ENCODE measurements at regions not wholly inside any gene's neighbourhood (a gene's known extent, or its start where the extent isn't known, plus 50 kb on each side); places are given as distances from the start of the nearest gene placed in this dataset.

DNA sequence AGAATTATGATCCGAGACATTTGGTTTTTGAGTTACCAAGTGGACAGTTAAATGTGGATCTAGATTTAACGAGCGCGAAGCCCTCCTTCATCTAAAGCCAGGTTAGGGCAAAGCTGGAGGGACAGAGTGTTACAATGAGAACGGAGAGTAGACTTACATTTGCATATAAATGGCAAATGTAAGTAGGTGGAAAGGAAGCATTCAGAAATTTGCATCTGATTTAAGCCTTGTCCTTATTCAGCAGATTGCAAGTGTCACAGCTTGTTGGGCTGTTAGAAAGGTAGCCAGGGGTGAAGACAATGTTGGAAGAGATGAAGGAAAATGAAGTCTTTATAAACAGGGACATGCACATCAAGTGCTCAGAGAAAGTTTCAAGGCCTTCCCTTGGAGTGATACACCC lies 806.2 kb downstream of the GALC start:
- no peak for DNase-seq (ENCODE audit: low read depth, low spot score)
- Histone ChIP-seq H3K27ac (ENCODE audit: low read depth, low read length) (no peak overlapping the region), H3K9me3 (ENCODE audit: control insufficient read depth, insufficient read depth, low read length) (no peaks in the 10 kb centered on the region), H3K27me3 (ENCODE audit: control insufficient read depth, insufficient read depth, low read length) (no peaks in the 10 kb centered on the region), H3K4me3 (ENCODE audit: low read depth, low read length) (no peak overlapping the region)
- TF ChIP-seq, protein P1, sequence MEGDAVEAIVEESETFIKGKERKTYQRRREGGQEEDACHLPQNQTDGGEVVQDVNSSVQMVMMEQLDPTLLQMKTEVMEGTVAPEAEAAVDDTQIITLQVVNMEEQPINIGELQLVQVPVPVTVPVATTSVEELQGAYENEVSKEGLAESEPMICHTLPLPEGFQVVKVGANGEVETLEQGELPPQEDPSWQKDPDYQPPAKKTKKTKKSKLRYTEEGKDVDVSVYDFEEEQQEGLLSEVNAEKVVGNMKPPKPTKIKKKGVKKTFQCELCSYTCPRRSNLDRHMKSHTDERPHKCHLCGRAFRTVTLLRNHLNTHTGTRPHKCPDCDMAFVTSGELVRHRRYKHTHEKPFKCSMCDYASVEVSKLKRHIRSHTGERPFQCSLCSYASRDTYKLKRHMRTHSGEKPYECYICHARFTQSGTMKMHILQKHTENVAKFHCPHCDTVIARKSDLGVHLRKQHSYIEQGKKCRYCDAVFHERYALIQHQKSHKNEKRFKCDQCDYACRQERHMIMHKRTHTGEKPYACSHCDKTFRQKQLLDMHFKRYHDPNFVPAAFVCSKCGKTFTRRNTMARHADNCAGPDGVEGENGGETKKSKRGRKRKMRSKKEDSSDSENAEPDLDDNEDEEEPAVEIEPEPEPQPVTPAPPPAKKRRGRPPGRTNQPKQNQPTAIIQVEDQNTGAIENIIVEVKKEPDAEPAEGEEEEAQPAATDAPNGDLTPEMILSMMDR (IDR thresholded peaks at IDR 0.05; ENCODE audit: low read depth, low read length) = no peak
- CTCF ChIA-PET = no interaction called here
- POLR2A ChIA-PET = no interaction called here

DNA sequence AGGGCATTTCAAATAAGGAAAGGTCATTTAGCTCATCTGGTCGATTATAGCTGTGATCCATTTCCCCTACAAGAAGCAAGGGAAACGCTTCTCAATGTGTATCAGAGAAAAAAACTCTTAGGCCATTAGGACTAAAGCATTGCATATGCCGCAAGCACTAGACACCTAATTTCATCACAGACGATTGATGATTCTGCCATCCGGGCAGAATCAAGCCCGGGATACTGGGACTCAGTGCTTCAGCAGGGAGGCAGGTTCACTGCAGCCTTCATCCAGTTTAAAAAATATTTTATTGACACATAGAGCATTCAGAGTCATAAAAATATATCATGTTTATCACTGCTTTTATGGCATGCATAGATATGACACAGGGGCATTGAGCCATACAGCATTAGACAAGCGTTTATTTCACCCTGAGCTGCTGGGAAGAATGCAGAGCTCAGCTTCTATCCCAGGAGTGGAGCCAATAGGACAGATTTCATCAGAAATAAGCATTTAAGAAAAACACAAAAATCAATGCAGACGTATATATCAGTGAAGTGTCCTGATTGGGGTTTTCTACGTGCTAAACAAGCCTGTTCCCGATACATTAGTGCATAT lies 806.9 kb downstream of the GALC start:
- ChIA-PET CTCF (no interaction called here), POLR2A (no interaction called here)
- Histone ChIP-seq H3K4me3 (ENCODE audit: low read depth, low read length) (no peak overlapping the region), H3K9me3 (ENCODE audit: control insufficient read depth, insufficient read depth, low read length) (no peaks in the 10 kb centered on the region), H3K27ac (ENCODE audit: low read depth, low read length) (no peak overlapping the region), H3K27me3 (ENCODE audit: control insufficient read depth, insufficient read depth, low read length) (no peaks in the 10 kb centered on the region)
- TF ChIP-seq, protein P1 (IDR thresholded peaks at IDR 0.05; ENCODE audit: low read depth, low read length) = no peak
- no peak for DNase-seq (ENCODE audit: low read depth, low spot score)

DNA sequence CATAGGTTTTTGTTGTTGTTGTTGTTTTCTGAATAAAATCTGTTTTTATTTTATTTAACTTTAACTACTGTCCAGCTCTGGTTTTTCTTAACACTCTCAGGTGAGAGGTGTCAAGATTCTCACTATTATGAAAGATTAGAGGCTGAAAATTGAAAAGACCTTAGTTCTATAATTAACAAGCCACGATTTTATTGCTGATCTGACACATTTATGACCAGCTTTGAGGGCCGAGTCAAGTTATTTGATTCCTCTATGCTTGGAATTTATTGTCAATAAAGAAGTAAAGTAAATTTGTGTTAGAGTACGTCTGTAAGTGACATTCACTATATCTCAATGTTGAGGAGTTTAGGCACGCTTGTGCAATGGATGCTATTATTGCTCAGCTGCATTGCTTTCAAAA lies 808.8 kb downstream of the GALC start:
- ChIA-PET CTCF (no interaction called here), POLR2A (no interaction called here)
- no peak for DNase-seq (ENCODE audit: low read depth, low spot score)
- TF ChIP-seq, protein P1 (IDR thresholded peaks at IDR 0.05; ENCODE audit: low read depth, low read length) = no peak
- no peak overlapping the region for H3K27ac ChIP-seq (ENCODE audit: low read depth, low read length)
- no peaks in the 10 kb centered on the region for H3K27me3 ChIP-seq (ENCODE audit: control insufficient read depth, insufficient read depth, low read length)
- no peaks in the 10 kb centered on the region for H3K9me3 ChIP-seq (ENCODE audit: control insufficient read depth, insufficient read depth, low read length)
- no peak overlapping the region for H3K4me3 ChIP-seq (ENCODE audit: low read depth, low read length)

DNA sequence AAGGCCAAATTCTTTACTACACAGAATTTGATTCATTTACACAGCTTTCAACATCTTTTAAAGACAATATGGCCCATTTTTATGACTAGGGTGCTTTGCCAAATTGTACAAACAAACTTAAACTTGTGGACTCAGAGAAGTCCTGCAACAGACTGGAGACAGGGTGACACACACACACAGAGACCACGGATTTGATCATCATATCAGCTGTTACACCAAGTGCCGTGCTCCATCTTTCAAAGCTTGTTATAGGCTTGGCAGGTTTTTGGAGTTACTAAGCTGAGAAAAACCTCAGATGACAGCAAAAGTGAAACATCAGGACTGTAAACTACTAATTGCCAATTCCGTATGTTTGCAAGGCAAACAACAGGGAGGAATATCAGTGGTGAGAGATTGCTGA lies 811.7 kb downstream of the GALC start:
- no peak overlapping the region for H3K4me3 ChIP-seq (ENCODE audit: low read depth, low read length)
- POLR2A ChIA-PET = no interaction called here
- no peak overlapping the region for H3K27ac ChIP-seq (ENCODE audit: low read depth, low read length)
- H3K9me3 ChIP-seq (ENCODE audit: control insufficient read depth, insufficient read depth, low read length) = no peaks in the 10 kb centered on the region
- TF ChIP-seq, protein P1 (IDR thresholded peaks at IDR 0.05; ENCODE audit: low read depth, low read length) = no peak
- CTCF ChIA-PET = interaction anchor here (0.7 kb wide), 1 partner anchor 11 kb away, joined by 3 read pairs; no protein-coding TSS in a partner anchor
- DNase-seq (ENCODE audit: low read depth, low spot score) = no peak
- H3K27me3 ChIP-seq (ENCODE audit: control insufficient read depth, insufficient read depth, low read length) = no peaks in the 10 kb centered on the region

DNA sequence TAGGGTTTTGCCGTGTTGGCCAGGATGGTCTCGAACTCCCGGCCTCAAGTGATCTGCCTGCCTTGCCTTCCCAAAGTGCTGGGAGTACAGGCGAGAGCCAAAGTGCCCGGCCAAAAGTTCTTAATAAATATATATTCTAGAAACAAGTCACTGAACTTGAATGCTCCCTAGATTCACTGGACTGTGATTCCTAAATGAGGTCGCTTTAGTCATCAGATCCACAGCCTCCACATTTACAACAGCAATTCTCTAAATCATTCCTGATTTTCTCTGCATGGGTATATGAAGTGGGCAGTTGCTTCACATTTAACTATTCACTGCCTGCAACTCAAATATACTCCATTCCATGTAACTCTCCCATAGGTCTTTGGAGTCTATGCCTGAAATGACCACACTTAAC lies 813.0 kb downstream of the GALC start:
- ChIA-PET CTCF (no interaction called here), POLR2A (no interaction called here)
- Histone ChIP-seq H3K9me3 (ENCODE audit: control insufficient read depth, insufficient read depth, low read length) (no peaks in the 10 kb centered on the region), H3K27me3 (ENCODE audit: control insufficient read depth, insufficient read depth, low read length) (no peaks in the 10 kb centered on the region), H3K4me3 (ENCODE audit: low read depth, low read length) (no peak overlapping the region), H3K27ac (ENCODE audit: low read depth, low read length) (no peak overlapping the region)
- TF ChIP-seq, protein P1 (IDR thresholded peaks at IDR 0.05; ENCODE audit: low read depth, low read length) = no peak
- no peak for DNase-seq (ENCODE audit: low read depth, low spot score)

All from AG04450 (cell line).